ENCODE measurements at regions not wholly inside any gene's neighbourhood (a gene's known extent, or its start where the extent isn't known, plus 50 kb on each side); places are given as distances from the start of the nearest gene placed in this dataset.
"Not testable (repeated sequence)": the region's sequence is repeated elsewhere in the genome, so short reads cannot be mapped to it uniquely, and the experiment has no call there.

- DNase-seq (ENCODE audit: low read depth, low spot score) = peak; percentile 24
These were observed 563.9 kb downstream of the DACH1 start for GRCh38 chr13:71303144-71303543.

GRCh38 chr13:71300602-71301001 is 566.4 kb downstream of the DACH1 start:
- DNase-seq (ENCODE audit: low read depth, low spot score) = no peak

GRCh38 chr13:71291842-71292146 is 575.2 kb downstream of the DACH1 start:
- DNase-seq (ENCODE audit: low read depth, low spot score) = no peak

GRCh38 chr13:71290963-71291841 is 575.8 kb downstream of the DACH1 start:
- no peak for DNase-seq (ENCODE audit: low read depth, low spot score)

GRCh38 chr13:71289980-71290379 is 577.0 kb downstream of the DACH1 start:
- DNase-seq (ENCODE audit: low read depth, low spot score) = not testable (repeated sequence)

GRCh38 chr13:71285700-71286099 is 581.3 kb downstream of the DACH1 start:
- DNase-seq (ENCODE audit: low read depth, low spot score) = no peak

GRCh38 chr13:71278512-71278911 is 588.5 kb downstream of the DACH1 start:
- DNase-seq (ENCODE audit: low read depth, low spot score) = no peak

GRCh38 chr13:71274923-71275608 is 591.9 kb downstream of the DACH1 start:
- DNase-seq (ENCODE audit: low read depth, low spot score) = no peak

GRCh38 chr13:71261256-71261655 is 605.7 kb downstream of the DACH1 start:
- no peak for DNase-seq (ENCODE audit: low read depth, low spot score)

- no peak for DNase-seq (ENCODE audit: low read depth, low spot score)
These were observed 606.8 kb downstream of the DACH1 start for GRCh38 chr13:71260246-71260645.

- DNase-seq (ENCODE audit: low read depth, low spot score) = no peak
These were observed 611.4 kb downstream of the DACH1 start for GRCh38 chr13:71255633-71256032.

GRCh38 chr13:71254384-71254783 is 612.6 kb downstream of the DACH1 start:
- no peak for DNase-seq (ENCODE audit: low read depth, low spot score)

- no peak for DNase-seq (ENCODE audit: low read depth, low spot score)
These were observed 614.8 kb downstream of the DACH1 start for GRCh38 chr13:71252184-71252704.

- no peak for DNase-seq (ENCODE audit: low read depth, low spot score)
These were observed 615.6 kb downstream of the DACH1 start for GRCh38 chr13:71251292-71251951.

GRCh38 chr13:71249011-71249410 is 618.0 kb downstream of the DACH1 start:
- DNase-seq (ENCODE audit: low read depth, low spot score) = no peak

GRCh38 chr13:71244161-71244560 is 622.8 kb downstream of the DACH1 start:
- no peak for DNase-seq (ENCODE audit: low read depth, low spot score)

GRCh38 chr13:71242201-71242600 is 624.8 kb downstream of the DACH1 start:
- DNase-seq (ENCODE audit: low read depth, low spot score) = peak; percentile 77

GRCh38 chr13:71240911-71241310 is 626.1 kb downstream of the DACH1 start:
- DNase-seq (ENCODE audit: low read depth, low spot score) = peak; percentile 54

GRCh38 chr13:71237332-71237731 is 629.7 kb downstream of the DACH1 start:
- no peak for DNase-seq (ENCODE audit: low read depth, low spot score)

- DNase-seq (ENCODE audit: low read depth, low spot score) = no peak
These were observed 647.1 kb downstream of the DACH1 start for GRCh38 chr13:71219698-71220415.

- no peak for DNase-seq (ENCODE audit: low read depth, low spot score)
These were observed 648.0 kb downstream of the DACH1 start for GRCh38 chr13:71218960-71219359.

GRCh38 chr13:71217827-71218226 is 649.2 kb downstream of the DACH1 start:
- DNase-seq (ENCODE audit: low read depth, low spot score) = no peak
